Esophagus (tissue), 2 donors: ENCODE measurements at regions not wholly inside any gene's neighbourhood (a gene's known extent, or its start where the extent isn't known, plus 50 kb on each side); places are given as distances from the start of the nearest gene placed in this dataset.
"Not testable (repeated sequence)": the region's sequence is repeated elsewhere in the genome, so short reads cannot be mapped to it uniquely, and the experiment has no call there.

Experiments used
- H3K27ac ChIP-seq, 2 donors: one replicate each; pipeline ENCODE4 v1.5.1; 2013; ENCODE audit warnings: low read depth in 2 of 2, mild to moderate bottlenecking in 2 of 2, inconsistent platforms in 1 of 2, low read length in 1 of 2, moderate library complexity in 1 of 2
- H3K27me3 ChIP-seq, 2 donors: one replicate each; pipeline ENCODE4 v1.6.1; 2013; ENCODE audit warnings: low read length in 2 of 2, control low read depth in 1 of 2, mild to moderate bottlenecking in 1 of 2; ENCODE audit not compliant: insufficient read depth in 2 of 2, control insufficient read depth in 1 of 2
- H3K36me3 ChIP-seq, 2 donors: one replicate each; pipeline ENCODE4 v1.6.1; 2013; ENCODE audit warnings: low read length in 1 of 2; ENCODE audit not compliant: control insufficient read depth in 2 of 2, insufficient read depth in 2 of 2
- H3K4me1 ChIP-seq, 2 donors: one replicate each; pipeline ENCODE4 v1.6.1; 2013; ENCODE audit warnings: low read length in 1 of 2; ENCODE audit not compliant: control insufficient read depth in 2 of 2, insufficient read depth in 2 of 2
- H3K4me3 ChIP-seq, 2 donors: one replicate each; pipeline ENCODE4 v1.5.1; 2013; ENCODE audit warnings: low read length in 2 of 2, mild to moderate bottlenecking in 2 of 2, low read depth in 1 of 2, moderate library complexity in 1 of 2
- H3K9me3 ChIP-seq, 2 donors: one replicate each; pipeline ENCODE4 v1.6.1; 2013; ENCODE audit warnings: mild to moderate bottlenecking in 2 of 2, low read depth in 1 of 2, low read length in 1 of 2, moderate library complexity in 1 of 2; ENCODE audit not compliant: control insufficient read depth in 2 of 2, insufficient read depth in 1 of 2
- WGBS, 2 donors: extraction: QIAGEN DNeasy Blood & Tissue Kit; methylation state at CpG; one replicate each; pipeline ENCODE4 v1.1.7; 2013; 5-methylcytosine and 5-hydroxymethylcytosine counted together
- donor health status: healthy with polysubstance abuse.
- donor health status: Bipolar disorder and iron deficiency.

GRCh38 chr2:121069434-121069969 lies 215.5 kb downstream of the TFCP2L1 start:
- H3K36me3 ChIP-seq: no peaks in the 10 kb centered on the region
- no peak overlapping the region for H3K4me3 ChIP-seq
- WGBS, 2 donors: 79 to 82% methylated on average over 18 of the region's 18 CpGs
- H3K27me3 ChIP-seq: no peaks in the 10 kb centered on the region
- H3K9me3 ChIP-seq: peaks cover 0 to 4% of the 10 kb centered on the region in 2 donors
- no peaks in the 10 kb centered on the region for H3K4me1 ChIP-seq
- H3K27ac ChIP-seq: no peak overlapping the region

GRCh38 chr2:121070061-121070460 lies 214.9 kb downstream of the TFCP2L1 start:
- not testable (repeated sequence) for H3K9me3 ChIP-seq, H3K27ac ChIP-seq, H3K4me3 ChIP-seq, H3K36me3 ChIP-seq, H3K27me3 ChIP-seq, H3K4me1 ChIP-seq
- WGBS, 2 donors: 85 to 87% methylated on average over 11 of the region's 11 CpGs

GRCh38 chr2:121071034-121071504 lies 213.9 kb downstream of the TFCP2L1 start:
- no peak overlapping the region for H3K27ac ChIP-seq
- H3K4me3 ChIP-seq: no peak overlapping the region
- peaks cover 0 to 3% of the 10 kb centered on the region in 2 donors for H3K9me3 ChIP-seq
- H3K27me3 ChIP-seq: no peaks in the 10 kb centered on the region
- WGBS, 2 donors: 14 to 16% methylated on average over 14 of the region's 14 CpGs
- H3K4me1 ChIP-seq: no peaks in the 10 kb centered on the region
- H3K36me3 ChIP-seq: no peaks in the 10 kb centered on the region

GRCh38 chr2:121072784-121073183 lies 212.2 kb downstream of the TFCP2L1 start:
- 75 to 77% methylated on average over 13 of the region's 13 CpGs for WGBS, 2 donors
- H3K4me3 ChIP-seq: no peak overlapping the region
- no peak overlapping the region for H3K27ac ChIP-seq
- no peaks in the 10 kb centered on the region for H3K27me3 ChIP-seq
- no peaks in the 10 kb centered on the region for H3K4me1 ChIP-seq
- H3K9me3 ChIP-seq: peaks cover 0 to 3% of the 10 kb centered on the region in 2 donors
- H3K36me3 ChIP-seq: no peaks in the 10 kb centered on the region

- Histone ChIP-seq H3K27me3 (no peaks in the 10 kb centered on the region), H3K36me3 (no peaks in the 10 kb centered on the region), H3K4me1 (no peaks in the 10 kb centered on the region), H3K9me3 (peaks cover 0 to 3% of the 10 kb centered on the region in 2 donors), H3K4me3 (no peak overlapping the region), H3K27ac (no peak overlapping the region)
- WGBS, 2 donors: 87 to 90% methylated on average over 26 of the region's 26 CpGs
Observed at GRCh38 chr2:121073320-121074210, 211.4 kb downstream of the TFCP2L1 start.

- 55 to 64% methylated on average over 11 of the region's 11 CpGs for WGBS, 2 donors
- Histone ChIP-seq H3K9me3 (peaks cover 0 to 3% of the 10 kb centered on the region in 2 donors), H3K4me1 (no peaks in the 10 kb centered on the region), H3K36me3 (no peaks in the 10 kb centered on the region), H3K27me3 (no peaks in the 10 kb centered on the region), H3K27ac (no peak overlapping the region), H3K4me3 (no peak overlapping the region)
Observed at GRCh38 chr2:121074293-121074932, 210.6 kb downstream of the TFCP2L1 start.

GRCh38 chr2:121075006-121075551 lies 209.9 kb downstream of the TFCP2L1 start:
- 5 to 8% methylated on average over 14 of the region's 14 CpGs for WGBS, 2 donors
- H3K4me3 ChIP-seq: no peak overlapping the region
- no peaks in the 10 kb centered on the region for H3K36me3 ChIP-seq
- H3K9me3 ChIP-seq: peaks cover 0 to 3% of the 10 kb centered on the region in 2 donors
- no peaks in the 10 kb centered on the region for H3K4me1 ChIP-seq
- no peak overlapping the region for H3K27ac ChIP-seq
- H3K27me3 ChIP-seq: no peaks in the 10 kb centered on the region

GRCh38 chr2:121075641-121076497 lies 209.1 kb downstream of the TFCP2L1 start:
- Histone ChIP-seq H3K4me1 (no peaks in the 10 kb centered on the region), H3K27me3 (no peaks in the 10 kb centered on the region), H3K27ac (no peak overlapping the region), H3K36me3 (no peaks in the 10 kb centered on the region), H3K9me3 (peaks cover 0 to 3% of the 10 kb centered on the region in 2 donors), H3K4me3 (no peak overlapping the region)
- 11 to 13% methylated on average over 19 of the region's 19 CpGs for WGBS, 2 donors

- Histone ChIP-seq H3K27me3 (no peaks in the 10 kb centered on the region), H3K9me3 (peaks cover 0 to 3% of the 10 kb centered on the region in 2 donors), H3K36me3 (no peaks in the 10 kb centered on the region), H3K4me1 (no peaks in the 10 kb centered on the region), H3K4me3 (no peak overlapping the region), H3K27ac (no peak overlapping the region)
- WGBS, 2 donors: 13 to 23% methylated on average over 8 of the region's 8 CpGs
Observed at GRCh38 chr2:121076498-121076820, 208.5 kb downstream of the TFCP2L1 start.
